GM06990 (cell line): ENCODE measurements at regions not wholly inside any gene's neighbourhood (a gene's known extent, or its start where the extent isn't known, plus 50 kb on each side); places are given as distances from the start of the nearest gene placed in this dataset.

Experiments
- DNase-seq: peaks from one replicate; pipeline ENCODE4 v3.0.0-alpha.2; 2011; ENCODE audit not compliant: insufficient read length; ENCODE audit errors: extremely low read depth
- H3K27me3 ChIP-seq: replicated peaks from 2 replicates; pipeline ENCODE4 v1.6.0; 2011; ENCODE audit warnings: low read length; ENCODE audit not compliant: control insufficient read depth, insufficient read depth
- H3K36me3 ChIP-seq: 2 replicates; pipeline ENCODE4 v1.5.1; 2011; ENCODE audit warnings: low read length; ENCODE audit not compliant: control insufficient read depth, insufficient read depth
- H3K4me3 ChIP-seq: replicated peaks from 2 replicates; pipeline ENCODE4 v1.5.1; 2011; ENCODE audit warnings: low read depth, mild to moderate bottlenecking, control low read depth, low read length
- TF ChIP-seq, protein P1 (sequence below): IDR thresholded peaks from 2 replicates; pipeline ENCODE4 v1.5.1; 2011; ENCODE audit warnings: low read length, control low read depth, mild to moderate bottlenecking, inconsistent platforms; ENCODE audit not compliant: insufficient read depth, poor library complexity, severe bottlenecking

DNA sequence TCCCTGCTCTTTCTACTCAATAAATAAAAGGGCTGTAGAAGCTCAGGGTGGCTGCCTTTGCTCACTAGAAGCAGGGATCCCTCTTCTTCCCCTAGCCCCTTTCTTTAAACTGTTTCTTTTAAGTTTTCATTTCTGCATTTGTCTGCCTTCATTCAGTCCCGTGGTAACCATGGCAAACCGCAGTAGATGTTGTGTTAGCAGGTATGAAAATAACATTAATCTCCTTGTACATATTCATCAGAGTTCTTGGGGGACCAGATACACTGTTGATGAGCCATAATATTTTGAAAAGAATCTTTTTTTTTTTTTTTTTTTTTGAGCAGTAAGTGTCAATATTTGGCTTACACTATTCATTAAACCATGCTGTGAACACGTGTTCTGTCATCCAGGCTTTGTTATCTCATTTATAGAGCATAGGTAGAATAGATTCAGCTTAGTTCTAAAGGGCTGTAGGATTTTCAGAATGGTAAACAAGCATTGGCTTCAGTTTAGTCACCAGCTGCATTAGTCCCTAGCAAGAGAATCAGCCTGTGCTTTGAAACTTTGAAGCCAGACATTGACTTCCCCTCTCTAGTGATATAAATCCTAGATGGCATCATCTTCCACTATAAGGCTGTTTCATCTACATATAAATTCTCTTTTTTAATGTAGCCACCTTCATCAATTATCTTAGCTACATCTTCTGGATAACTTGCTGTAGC lies 59.4 kb upstream of the SPRY2 start:
- TF ChIP-seq, protein P1, sequence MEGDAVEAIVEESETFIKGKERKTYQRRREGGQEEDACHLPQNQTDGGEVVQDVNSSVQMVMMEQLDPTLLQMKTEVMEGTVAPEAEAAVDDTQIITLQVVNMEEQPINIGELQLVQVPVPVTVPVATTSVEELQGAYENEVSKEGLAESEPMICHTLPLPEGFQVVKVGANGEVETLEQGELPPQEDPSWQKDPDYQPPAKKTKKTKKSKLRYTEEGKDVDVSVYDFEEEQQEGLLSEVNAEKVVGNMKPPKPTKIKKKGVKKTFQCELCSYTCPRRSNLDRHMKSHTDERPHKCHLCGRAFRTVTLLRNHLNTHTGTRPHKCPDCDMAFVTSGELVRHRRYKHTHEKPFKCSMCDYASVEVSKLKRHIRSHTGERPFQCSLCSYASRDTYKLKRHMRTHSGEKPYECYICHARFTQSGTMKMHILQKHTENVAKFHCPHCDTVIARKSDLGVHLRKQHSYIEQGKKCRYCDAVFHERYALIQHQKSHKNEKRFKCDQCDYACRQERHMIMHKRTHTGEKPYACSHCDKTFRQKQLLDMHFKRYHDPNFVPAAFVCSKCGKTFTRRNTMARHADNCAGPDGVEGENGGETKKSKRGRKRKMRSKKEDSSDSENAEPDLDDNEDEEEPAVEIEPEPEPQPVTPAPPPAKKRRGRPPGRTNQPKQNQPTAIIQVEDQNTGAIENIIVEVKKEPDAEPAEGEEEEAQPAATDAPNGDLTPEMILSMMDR = no peak
- Histone ChIP-seq H3K27me3 (no peaks in the 10 kb centered on the region), H3K36me3 (no peaks in the 10 kb centered on the region), H3K4me3 (no peak overlapping the region)
- no peak for DNase-seq

GRCh38 chr13:80399340-80400163 lies 58.6 kb upstream of the SPRY2 start:
- no peaks in the 10 kb centered on the region for H3K36me3 ChIP-seq
- no peaks in the 10 kb centered on the region for H3K27me3 ChIP-seq
- no peak for DNase-seq
- no peak overlapping the region for H3K4me3 ChIP-seq
- TF ChIP-seq, protein P1 = no peak
